Mucosa of descending colon (tissue), 3 donors: ENCODE measurements at regions not wholly inside any gene's neighbourhood (a gene's known extent, or its start where the extent isn't known, plus 50 kb on each side); places are given as distances from the start of the nearest gene placed in this dataset.

ENCODE experiments used
- ATAC-seq: fragments of 200-7000 bp; cut with Tn5 transposase; one replicate; pipeline ENCODE4 v1.9.1; 2020; ENCODE audit warnings: mild to moderate bottlenecking, moderate library complexity
- DNase-seq, 3 donors: peaks; one replicate each; pipeline ENCODE4 v3.0.0-alpha.2; 2020
- H3K36me3 ChIP-seq: fragments of 200-600 bp; one replicate; pipeline ENCODE4 v1.8.0; 2021; ENCODE audit warnings: low read depth, mild to moderate bottlenecking
- H3K4me1 ChIP-seq: fragments of 200-600 bp; one replicate; pipeline ENCODE4 v1.8.0; 2021; ENCODE audit warnings: low read depth, mild to moderate bottlenecking
- H3K4me3 ChIP-seq: fragments of 200-600 bp; one replicate; pipeline ENCODE4 v1.8.0; 2021; ENCODE audit warnings: mild to moderate bottlenecking
- H3K9me3 ChIP-seq: fragments of 200-600 bp; one replicate; pipeline ENCODE4 v1.8.0; 2021; ENCODE audit warnings: mild to moderate bottlenecking
- intact Hi-C, 2 donors: fragments of 100-400 bp; cut with DNase I in 1 of 2; cut with micrococcal nuclease in 1 of 2; formaldehyde crosslinking; loops; one replicate each; pipeline versions ENCODE4 v1.11.0 to v1.11.1; 2022; cut with DNase I, micrococcal nuclease
- TF ChIP-seq, protein P1 (sequence below): fragments of 200-600 bp; IDR thresholded peaks from one replicate; pipeline ENCODE4 v1.8.0; 2022; ENCODE audit warnings: antibody characterized with exemption, mild to moderate bottlenecking
- donor health status: DM: no; HTN: no; CAD: no; lungs with moderate emphysema.
- donor health status: DM: no; HTN: no; CAD: no.
- donor health status: DM: no; HTN: yes; CAD: no.

DNA sequence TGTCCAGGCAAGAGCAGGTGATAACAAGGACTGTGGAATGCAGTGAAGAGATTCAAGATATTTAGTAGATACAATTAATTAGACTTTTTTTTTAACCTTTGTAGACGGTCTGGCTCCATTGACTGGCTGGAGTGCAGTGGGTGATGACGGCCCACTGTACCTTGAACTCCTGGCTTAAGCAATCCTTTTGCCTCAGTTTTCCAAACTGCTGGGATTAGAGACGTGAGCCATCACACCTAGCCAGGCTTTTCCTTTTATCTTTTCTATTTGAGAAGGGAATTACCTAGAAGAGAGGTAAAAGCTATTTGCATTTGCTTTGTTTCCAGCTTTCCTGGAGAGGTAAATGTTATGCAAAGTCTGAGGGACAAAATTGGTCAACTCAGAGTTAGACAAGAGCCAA lies 213.0 kb upstream of the MAGI2 start:
- Histone ChIP-seq H3K36me3 (no peaks in the 10 kb centered on the region), H3K9me3 (no peaks in the 10 kb centered on the region), H3K4me1 (no peaks in the 10 kb centered on the region), H3K4me3 (no peak overlapping the region)
- DNase-seq (no peak), ATAC-seq (no peak)
- intact Hi-C loops: no loop called here
- TF ChIP-seq, protein P1, sequence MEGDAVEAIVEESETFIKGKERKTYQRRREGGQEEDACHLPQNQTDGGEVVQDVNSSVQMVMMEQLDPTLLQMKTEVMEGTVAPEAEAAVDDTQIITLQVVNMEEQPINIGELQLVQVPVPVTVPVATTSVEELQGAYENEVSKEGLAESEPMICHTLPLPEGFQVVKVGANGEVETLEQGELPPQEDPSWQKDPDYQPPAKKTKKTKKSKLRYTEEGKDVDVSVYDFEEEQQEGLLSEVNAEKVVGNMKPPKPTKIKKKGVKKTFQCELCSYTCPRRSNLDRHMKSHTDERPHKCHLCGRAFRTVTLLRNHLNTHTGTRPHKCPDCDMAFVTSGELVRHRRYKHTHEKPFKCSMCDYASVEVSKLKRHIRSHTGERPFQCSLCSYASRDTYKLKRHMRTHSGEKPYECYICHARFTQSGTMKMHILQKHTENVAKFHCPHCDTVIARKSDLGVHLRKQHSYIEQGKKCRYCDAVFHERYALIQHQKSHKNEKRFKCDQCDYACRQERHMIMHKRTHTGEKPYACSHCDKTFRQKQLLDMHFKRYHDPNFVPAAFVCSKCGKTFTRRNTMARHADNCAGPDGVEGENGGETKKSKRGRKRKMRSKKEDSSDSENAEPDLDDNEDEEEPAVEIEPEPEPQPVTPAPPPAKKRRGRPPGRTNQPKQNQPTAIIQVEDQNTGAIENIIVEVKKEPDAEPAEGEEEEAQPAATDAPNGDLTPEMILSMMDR: no peak

DNA sequence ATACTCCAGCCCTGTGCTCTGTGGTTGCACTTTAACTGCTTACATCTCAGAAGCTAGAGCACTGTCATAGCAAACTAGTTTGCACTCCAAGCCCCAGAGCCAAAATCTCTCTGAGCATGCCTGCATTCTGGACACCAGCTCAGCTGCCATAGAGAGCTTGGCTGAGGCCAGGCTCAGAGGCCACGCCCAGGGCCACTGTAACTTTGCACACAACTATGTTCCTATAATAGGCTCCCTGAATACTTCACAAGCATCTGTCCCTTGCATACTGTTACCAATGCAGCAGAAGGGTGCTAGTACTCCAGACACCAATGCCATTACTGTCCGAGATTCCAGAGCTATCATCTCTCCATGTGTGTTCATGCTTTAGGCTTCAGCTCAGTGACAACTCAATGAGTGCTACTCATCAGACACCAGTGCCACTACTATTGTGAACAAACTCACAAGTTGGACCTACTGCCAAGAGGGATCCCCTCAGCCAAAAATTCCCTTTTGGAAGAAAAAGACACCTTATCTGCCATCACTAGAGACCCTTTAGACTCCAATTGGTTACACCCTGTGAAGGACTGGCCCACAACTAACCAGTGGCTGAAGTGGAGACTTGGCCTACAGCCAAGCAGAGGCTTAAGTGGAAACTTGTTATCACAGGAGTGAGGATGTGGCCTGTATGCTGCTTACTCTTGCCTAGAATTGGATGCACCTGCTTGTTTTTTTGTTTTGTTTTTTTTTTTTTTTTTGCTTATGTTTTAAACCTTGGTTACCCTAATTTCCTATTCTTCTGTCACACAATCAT lies 211.6 kb upstream of the MAGI2 start:
- Histone ChIP-seq H3K9me3 (no peaks in the 10 kb centered on the region), H3K4me3 (no peak overlapping the region), H3K36me3 (no peaks in the 10 kb centered on the region), H3K4me1 (no peaks in the 10 kb centered on the region)
- DNase-seq: no peak
- TF ChIP-seq, protein P1: no peak
- intact Hi-C loops: no loop called here
- ATAC-seq: no peak

DNA sequence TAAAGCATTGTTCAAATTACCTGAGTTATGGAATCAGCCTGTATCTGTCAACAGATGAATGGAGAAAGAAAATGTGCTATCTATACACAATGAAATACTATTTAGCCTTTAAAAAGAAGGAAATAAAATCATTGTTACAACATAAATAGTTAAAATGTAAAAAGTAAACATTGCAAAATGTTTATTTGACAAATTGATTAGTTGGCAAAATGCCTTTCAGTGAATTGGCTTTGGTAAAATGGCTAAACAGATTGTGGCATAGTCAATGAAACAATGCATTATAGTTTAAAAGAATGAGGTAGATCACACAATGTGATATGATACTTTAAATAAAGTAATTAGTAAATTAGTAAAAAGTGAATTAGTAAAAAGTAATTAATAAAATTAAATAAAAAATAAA lies 204.8 kb upstream of the MAGI2 start:
- Histone ChIP-seq H3K36me3 (no peaks in the 10 kb centered on the region), H3K4me1 (no peaks in the 10 kb centered on the region), H3K9me3 (no peaks in the 10 kb centered on the region), H3K4me3 (no peak overlapping the region)
- intact Hi-C loops: no loop called here
- DNase-seq (no peak), ATAC-seq (no peak)
- TF ChIP-seq, protein P1: no peak

DNA sequence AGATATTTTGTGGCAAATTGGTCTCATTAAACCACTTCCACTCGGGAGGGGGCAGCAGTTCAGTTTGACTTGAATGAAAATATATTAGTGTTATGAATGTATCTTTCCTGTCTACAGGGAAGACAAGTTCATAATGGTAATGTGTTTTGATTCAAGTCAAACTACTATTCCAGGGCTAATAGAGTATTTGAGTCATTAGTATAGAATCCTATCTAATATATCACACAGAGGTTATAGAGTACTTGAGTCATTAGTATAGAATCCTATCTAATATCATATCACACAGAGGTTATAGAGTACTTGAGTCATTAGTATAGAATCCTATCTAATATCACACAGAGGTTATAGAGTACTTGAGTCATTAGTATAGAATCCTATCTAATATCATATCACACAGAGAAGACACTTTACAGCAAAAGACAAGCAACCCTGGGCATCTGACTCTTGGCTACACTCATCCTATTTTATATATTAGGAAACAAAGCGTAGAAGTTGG lies 199.7 kb upstream of the MAGI2 start:
- H3K9me3 ChIP-seq: no peaks in the 10 kb centered on the region
- H3K4me3 ChIP-seq: no peak overlapping the region
- TF ChIP-seq, protein P1: no peak
- DNase-seq (no peak), ATAC-seq (no peak)
- intact Hi-C loops: no loop called here
- H3K4me1 ChIP-seq: no peaks in the 10 kb centered on the region
- H3K36me3 ChIP-seq: no peaks in the 10 kb centered on the region

DNA sequence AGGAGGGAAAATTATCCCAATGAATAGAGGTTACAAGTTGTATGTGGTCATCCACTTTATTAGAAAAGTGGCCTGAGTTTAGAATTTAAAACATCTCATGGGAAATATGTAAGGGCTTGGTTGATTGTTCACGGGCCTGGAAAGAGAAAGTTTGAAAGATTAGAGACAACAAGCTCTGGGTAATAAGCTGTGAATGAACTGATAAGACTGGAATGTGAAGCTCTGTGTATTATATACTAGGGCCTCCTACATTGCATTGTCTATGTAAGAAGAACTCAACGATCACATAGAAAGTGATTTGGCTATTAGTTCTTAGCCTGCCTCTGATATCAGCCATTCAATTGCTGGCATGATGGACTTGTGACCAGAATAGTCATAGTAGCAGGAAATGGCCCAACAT lies 199.2 kb upstream of the MAGI2 start:
- no peak overlapping the region for H3K4me3 ChIP-seq
- DNase-seq (no peak), ATAC-seq (no peak)
- no peaks in the 10 kb centered on the region for H3K9me3 ChIP-seq
- no peaks in the 10 kb centered on the region for H3K36me3 ChIP-seq
- H3K4me1 ChIP-seq: no peaks in the 10 kb centered on the region
- intact Hi-C loops: no loop called here
- TF ChIP-seq, protein P1: no peak
